T-helper 2 cell (primary cell): ENCODE measurements at regions not wholly inside any gene's neighbourhood (a gene's known extent, or its start where the extent isn't known, plus 50 kb on each side); places are given as distances from the start of the nearest gene placed in this dataset.
"Not testable (repeated sequence)": the region's sequence is repeated elsewhere in the genome, so short reads cannot be mapped to it uniquely, and the experiment has no call there.

Source experiments
- DNase-seq, 5 experiments: peaks; one replicate each; pipeline versions ENCODE4 v3.0.0 to v3.0.0-alpha.2; 2012 to 2022

GRCh38 chr7:65519751-65520150, 146.1 kb downstream of the ZNF92 start:
- not testable (repeated sequence) for DNase-seq

- DNase-seq = not testable (repeated sequence)
Observed at GRCh38 chr7:65545465-65546161, 172.0 kb downstream of the ZNF92 start.

- not testable (repeated sequence) for DNase-seq
Observed at GRCh38 chr7:65549589-65550443, 176.2 kb downstream of the ZNF92 start.

GRCh38 chr7:65550444-65550809, 176.8 kb downstream of the ZNF92 start:
- DNase-seq = not testable (repeated sequence)

GRCh38 chr7:65551042-65551441, 177.4 kb downstream of the ZNF92 start:
- not testable (repeated sequence) for DNase-seq

- DNase-seq = not testable (repeated sequence)
Observed at GRCh38 chr7:65554553-65555476, 181.2 kb downstream of the ZNF92 start.

- not testable (repeated sequence) for DNase-seq
Observed at GRCh38 chr7:65558584-65558983, 184.9 kb downstream of the ZNF92 start.

GRCh38 chr7:65561786-65562372, 188.2 kb downstream of the ZNF92 start:
- DNase-seq = not testable (repeated sequence)

GRCh38 chr7:65562522-65562921, 188.9 kb downstream of the ZNF92 start:
- not testable (repeated sequence) for DNase-seq

- DNase-seq = not testable (repeated sequence)
Observed at GRCh38 chr7:65563333-65563732, 189.7 kb downstream of the ZNF92 start.

GRCh38 chr7:65568226-65568625, 194.6 kb downstream of the ZNF92 start:
- DNase-seq = not testable (repeated sequence)

- not testable (repeated sequence) for DNase-seq
Observed at GRCh38 chr7:65570990-65571389, 197.3 kb downstream of the ZNF92 start.

- DNase-seq = not testable (repeated sequence)
Observed at GRCh38 chr7:65572581-65572980, 198.9 kb downstream of the ZNF92 start.

- DNase-seq = not testable (repeated sequence)
Observed at GRCh38 chr7:65576370-65576769, 202.7 kb downstream of the ZNF92 start.

- not testable (repeated sequence) for DNase-seq
Observed at GRCh38 chr7:65582518-65583119, 209.0 kb downstream of the ZNF92 start.

GRCh38 chr7:65602495-65602894, 228.8 kb downstream of the ZNF92 start:
- not testable (repeated sequence) for DNase-seq

- DNase-seq = no peak
Observed at GRCh38 chr7:65609131-65609530, 235.5 kb downstream of the ZNF92 start.

- DNase-seq = not testable (repeated sequence)
Observed at GRCh38 chr7:65613644-65614289, 240.1 kb downstream of the ZNF92 start.

GRCh38 chr7:65616111-65616510, 242.5 kb downstream of the ZNF92 start:
- DNase-seq = not testable (repeated sequence)

- not testable (repeated sequence) for DNase-seq
Observed at GRCh38 chr7:65620216-65620615, 246.6 kb downstream of the ZNF92 start.

- DNase-seq = peak in 2 of 5 experiments; percentile 1 to 2
Observed at GRCh38 chr7:65621580-65622201, 248.0 kb downstream of the ZNF92 start.
